SK-N-SH (cell line): ENCODE measurements at regions not wholly inside any gene's neighbourhood (a gene's known extent, or its start where the extent isn't known, plus 50 kb on each side); places are given as distances from the start of the nearest gene placed in this dataset.

Experiments used
- CTCF ChIA-PET: fragments of 300-600, 350-600 bp; formaldehyde crosslinking; extraction: SDS; loops from one replicate; lab custom pipeline; 2021; lab: Yijun Ruan, JAX
- POLR2A ChIA-PET: fragments of 350-600 bp; sonication (Branson Sonifier 250); formaldehyde crosslinking; extraction: SDS; loops from one replicate; lab custom pipeline; 2020; ENCODE audit warnings: antibody characterized with exemption, inconsistent platforms; lab: Yijun Ruan, JAX
- DNase-seq: peaks from one replicate; pipeline ENCODE4 v3.0.0; 2012
- H2AFZ ChIP-seq: fragments of 200-600 bp; sonication (generic); 2 replicates; pipeline ENCODE4 v1.8.1; 2016; ENCODE audit warnings: antibody characterized with exemption, mild to moderate bottlenecking, low read depth
- H3F3A ChIP-seq: fragments of 200-600 bp; sonication (generic); replicated peaks from 2 replicates; pipeline ENCODE3; 2016; ENCODE audit warnings: antibody characterized with exemption, mild to moderate bottlenecking; ENCODE audit not compliant: insufficient read depth
- H3K27ac ChIP-seq, 2 experiments: fragments of 200-500 bp in 1 of 2; fragments of 200-600 bp in 1 of 2; sonication (Bioruptor generic) in 1 of 2; sonication (generic), shearing (Covaris generic) in 1 of 2; 2 replicates each; pipeline versions ENCODE4 v1.5.1 to v1.6.1; 2014 to 2016; ENCODE audit warnings: low read depth in 2 of 2, inconsistent platforms in 1 of 2, low read length in 1 of 2, mild to moderate bottlenecking in 1 of 2, mixed read lengths in 1 of 2
- H3K27me3 ChIP-seq: fragments of 200-600 bp; sonication (generic), shearing (Covaris generic); 2 replicates; pipeline ENCODE4 v1.6.1; 2016; ENCODE audit warnings: mixed run types; ENCODE audit not compliant: insufficient read depth
- H3K36me3 ChIP-seq, 2 experiments: fragments of 200-500 bp in 1 of 2; fragments of 200-600 bp in 1 of 2; sonication (Bioruptor generic) in 1 of 2; sonication (generic) in 1 of 2; replicated peaks in 1 of 2; 2 replicates each; pipeline versions ENCODE3 to v1.5.1; 2014 to 2016; ENCODE audit warnings: low read length in 1 of 2, mild to moderate bottlenecking in 1 of 2; ENCODE audit not compliant: insufficient read depth in 2 of 2, control insufficient read depth in 1 of 2
- H3K4me1 ChIP-seq, 2 experiments: fragments of 200-500 bp in 1 of 2; fragments of 200-600 bp in 1 of 2; sonication (Bioruptor generic) in 1 of 2; sonication (generic), shearing (Covaris generic) in 1 of 2; 2 replicates each; pipeline versions ENCODE4 v1.5.1 to v1.6.1; 2014 to 2016; ENCODE audit warnings: low read depth in 1 of 2, low read length in 1 of 2, mixed run types in 1 of 2; ENCODE audit not compliant: insufficient read depth in 2 of 2, control insufficient read depth in 1 of 2
- H3K4me2 ChIP-seq: fragments of 200-600 bp; sonication (generic), shearing (Covaris generic); 2 replicates; pipeline ENCODE4 v1.6.1; 2017; ENCODE audit warnings: mixed run types
- H3K4me3 ChIP-seq, 2 experiments: fragments of 200-500 bp in 1 of 2; fragments of 200-600 bp in 1 of 2; sonication (Bioruptor generic) in 1 of 2; sonication (generic), shearing (Covaris generic) in 1 of 2; 2 replicates each; pipeline versions ENCODE4 v1.5.1 to v1.8.1; 2014 to 2016; ENCODE audit warnings: low read depth in 2 of 2, inconsistent platforms in 1 of 2, low read length in 1 of 2, mild to moderate bottlenecking in 1 of 2, mixed read lengths in 1 of 2, moderate library complexity in 1 of 2
- H3K79me2 ChIP-seq: fragments of 200-600 bp; sonication (generic); 2 replicates; pipeline ENCODE4 v1.8.1; 2017; ENCODE audit warnings: mild to moderate bottlenecking; ENCODE audit not compliant: insufficient read depth
- H3K9ac ChIP-seq: fragments of 200-600 bp; sonication (generic); 2 replicates; pipeline ENCODE4 v1.6.1; 2017; ENCODE audit warnings: mixed run types
- H3K9me2 ChIP-seq: fragments of 200-600 bp; sonication (generic); 2 replicates; pipeline ENCODE4 v1.6.1; 2017; ENCODE audit warnings: mixed run types
- H3K9me3 ChIP-seq: fragments of 200-600 bp; sonication (generic); 2 replicates; pipeline ENCODE4 v1.6.1; 2017; ENCODE audit warnings: mixed run types, mild to moderate bottlenecking, moderate library complexity
- H4K20me1 ChIP-seq: fragments of 200-600 bp; sonication (generic); 2 replicates; pipeline ENCODE4 v1.6.1; 2017; ENCODE audit warnings: mild to moderate bottlenecking, mixed run types; ENCODE audit not compliant: insufficient read depth
- CTCF ChIP-seq: fragments of 200-600 bp; sonication (generic); IDR thresholded peaks from 2 replicates; pipeline ENCODE4 v1.6.1; 2017; ENCODE audit warnings: antibody characterized with exemption, mild to moderate bottlenecking, moderate library complexity
- ELF1 ChIP-seq: IDR thresholded peaks from 2 replicates; pipeline ENCODE4 v1.4.0; 2012
- EP300 ChIP-seq, 2 experiments: IDR thresholded peaks; 2 replicates each; pipeline versions ENCODE4 v1.4.0 to v1.6.1; 2012; ENCODE audit warnings: borderline replicate concordance in 1 of 2, low read depth in 1 of 2, low read length in 1 of 2
- GABPA ChIP-seq: IDR thresholded peaks from 2 replicates; pipeline ENCODE4 v1.4.0; 2012; ENCODE audit warnings: low read depth, mild to moderate bottlenecking
- MEF2A ChIP-seq: IDR thresholded peaks from 2 replicates; pipeline ENCODE4 v1.4.0; 2012; ENCODE audit warnings: low read depth, borderline replicate concordance
- NFIC ChIP-seq: IDR thresholded peaks from 2 replicates; pipeline ENCODE4 v1.4.0; 2012; ENCODE audit warnings: borderline replicate concordance
- POLR2AphosphoS5 ChIP-seq: IDR thresholded peaks from 2 replicates; pipeline ENCODE4 v1.6.1; 2012; ENCODE audit warnings: low read depth, low read length
- RCOR1 ChIP-seq: fragments of 150-350 bp; IDR thresholded peaks from 2 replicates; pipeline ENCODE4 v1.6.1; 2017; ENCODE audit warnings: antibody characterized with exemption, low read length
- REST ChIP-seq: IDR thresholded peaks from 2 replicates; pipeline ENCODE4 v1.6.1; 2012; ENCODE audit warnings: mild to moderate bottlenecking, low read depth, low read length, moderate library complexity
- RFX5 ChIP-seq: IDR thresholded peaks from 2 replicates; pipeline ENCODE4 v1.6.1; 2012; ENCODE audit warnings: mild to moderate bottlenecking, improper control_type of control experiment, low read length
- RXRA ChIP-seq: IDR thresholded peaks from 2 replicates; pipeline ENCODE4 v1.4.0; 2012; ENCODE audit warnings: low read depth, mild to moderate bottlenecking, borderline replicate concordance
- SMC3 ChIP-seq: IDR thresholded peaks from 2 replicates; pipeline ENCODE4 v1.6.1; 2012; ENCODE audit warnings: low read depth, low read length, improper control_type of control experiment
- TAF1 ChIP-seq: IDR thresholded peaks from 2 replicates; pipeline ENCODE4 v1.6.1; 2012; ENCODE audit warnings: low read depth, mild to moderate bottlenecking, low read length, moderate library complexity, borderline replicate concordance
- USF2 ChIP-seq: fragments of 150-350 bp; IDR thresholded peaks from 2 replicates; pipeline ENCODE4 v1.6.1; 2017; ENCODE audit warnings: antibody characterized with exemption, low read length, low read depth, borderline replicate concordance
- ZBTB33 ChIP-seq: IDR thresholded peaks from 2 replicates; pipeline ENCODE4 v1.4.0; 2012; ENCODE audit warnings: low read depth, borderline replicate concordance
- WGBS: methylation state at CpG from one replicate; pipeline ENCODE4 v1.1.6; 2017; ENCODE audit warnings: low lambda C conversion rate; 5-methylcytosine and 5-hydroxymethylcytosine counted together

- no peaks in the 10 kb centered on the region for H3K9me3 ChIP-seq
- TF ChIP-seq USF2: no peak
- TF ChIP-seq REST: no peak
- peak; percentile 20; the same call in 1 of the 2 replicates for TF ChIP-seq CTCF
- ChIA-PET CTCF (interaction anchor here (0.7 kb wide), 1 partner anchor 58 kb away, joined by 3 read pairs; no protein-coding TSS in a partner anchor), POLR2A (no interaction called here)
- H4K20me1 ChIP-seq: no peaks in the 10 kb centered on the region
- no peaks in the 10 kb centered on the region for H3K36me3 ChIP-seq
- no peak overlapping the region for H3K27ac ChIP-seq
- H3K4me2 ChIP-seq: no peak overlapping the region
- no peaks in the 10 kb centered on the region for H3K79me2 ChIP-seq
- no peaks in the 10 kb centered on the region for H3F3A ChIP-seq
- H3K9me2 ChIP-seq: no peaks in the 10 kb centered on the region
- no peaks in the 10 kb centered on the region for H3K4me1 ChIP-seq
- DNase-seq: no peak
- no peaks in the 10 kb centered on the region for H3K27me3 ChIP-seq
- WGBS: 50% methylated on average over 3 of the region's 3 CpGs
- no peak overlapping the region for H3K4me3 ChIP-seq
- no peak overlapping the region for H3K9ac ChIP-seq
- no peak overlapping the region for H2AFZ ChIP-seq
Measured at GRCh38 chr1:63063367-63063766, 259.0 kb upstream of the FOXD3 start.

GRCh38 chr1:63064135-63064534 is 258.2 kb upstream of the FOXD3 start:
- H3K9ac ChIP-seq: no peak overlapping the region
- no peaks in the 10 kb centered on the region for H3F3A ChIP-seq
- no peaks in the 10 kb centered on the region for H3K27me3 ChIP-seq
- no peaks in the 10 kb centered on the region for H3K4me1 ChIP-seq
- H4K20me1 ChIP-seq: no peaks in the 10 kb centered on the region
- WGBS: 59% methylated on average over 4 of the region's 4 CpGs
- no peak overlapping the region for H3K4me3 ChIP-seq
- no peaks in the 10 kb centered on the region for H3K79me2 ChIP-seq
- no peaks in the 10 kb centered on the region for H3K9me2 ChIP-seq
- no peak overlapping the region for H3K4me2 ChIP-seq
- H3K36me3 ChIP-seq: no peaks in the 10 kb centered on the region
- no peak overlapping the region for H2AFZ ChIP-seq
- DNase-seq: no peak
- CTCF ChIA-PET: interaction anchor here (1.1 kb wide), 1 partner anchor 13 kb away, joined by 3 read pairs; no protein-coding TSS in a partner anchor
- POLR2A ChIA-PET: no interaction called here
- no peak overlapping the region for H3K27ac ChIP-seq
- no peaks in the 10 kb centered on the region for H3K9me3 ChIP-seq
- no peak for TF ChIP-seq MEF2A
- no peak for TF ChIP-seq RFX5
- TF ChIP-seq ELF1: no peak
- TF ChIP-seq USF2: no peak
- TF ChIP-seq POLR2AphosphoS5: no peak
- no peak for TF ChIP-seq GABPA
- TF ChIP-seq NFIC: no peak
- no peak for TF ChIP-seq SMC3
- TF ChIP-seq RCOR1: no peak
- no peak for TF ChIP-seq ZBTB33
- TF ChIP-seq EP300 (IDR thresholded peaks at IDR 0.05; ENCODE audit: borderline replicate concordance in 1 of 2, low read depth in 1 of 2, low read length in 1 of 2): no peak
- no peak for TF ChIP-seq RXRA
- TF ChIP-seq TAF1: no peak
- TF ChIP-seq CTCF: no peak
